Duodenal mucosa (tissue), 2 donors: ENCODE measurements at regions not wholly inside any gene's neighbourhood (a gene's known extent, or its start where the extent isn't known, plus 50 kb on each side); places are given as distances from the start of the nearest gene placed in this dataset.

Experiments
- H3K27ac ChIP-seq: one replicate; pipeline ENCODE4 v1.7.0; 2013; ENCODE audit warnings: low read depth, low read length
- H3K27me3 ChIP-seq, 2 donors: one replicate each; pipeline ENCODE4 v1.7.0; 2013; ENCODE audit warnings: low read length in 2 of 2, control low read depth in 1 of 2; ENCODE audit not compliant: insufficient read depth in 2 of 2, control insufficient read depth in 1 of 2
- H3K36me3 ChIP-seq, 2 donors: one replicate each; pipeline ENCODE4 v1.7.0; 2013; ENCODE audit warnings: low read length in 2 of 2, control low read depth in 1 of 2; ENCODE audit not compliant: insufficient read depth in 2 of 2, control insufficient read depth in 1 of 2
- H3K4me1 ChIP-seq, 2 donors: one replicate each; pipeline ENCODE4 v1.7.0; 2013; ENCODE audit warnings: low read length in 2 of 2, control low read depth in 1 of 2; ENCODE audit not compliant: insufficient read depth in 2 of 2, control insufficient read depth in 1 of 2
- H3K4me3 ChIP-seq, 2 donors: one replicate each; pipeline ENCODE4 v1.7.0; 2013; ENCODE audit warnings: low read length in 2 of 2, low read depth in 1 of 2
- H3K9ac ChIP-seq, 2 donors: one replicate each; pipeline ENCODE4 v1.7.0; 2013; ENCODE audit warnings: low read length in 2 of 2, low read depth in 1 of 2
- H3K9me3 ChIP-seq, 2 donors: one replicate each; pipeline ENCODE4 v1.7.0; 2013; ENCODE audit warnings: low read length in 2 of 2, control low read depth in 1 of 2; ENCODE audit not compliant: control insufficient read depth in 1 of 2

DNA sequence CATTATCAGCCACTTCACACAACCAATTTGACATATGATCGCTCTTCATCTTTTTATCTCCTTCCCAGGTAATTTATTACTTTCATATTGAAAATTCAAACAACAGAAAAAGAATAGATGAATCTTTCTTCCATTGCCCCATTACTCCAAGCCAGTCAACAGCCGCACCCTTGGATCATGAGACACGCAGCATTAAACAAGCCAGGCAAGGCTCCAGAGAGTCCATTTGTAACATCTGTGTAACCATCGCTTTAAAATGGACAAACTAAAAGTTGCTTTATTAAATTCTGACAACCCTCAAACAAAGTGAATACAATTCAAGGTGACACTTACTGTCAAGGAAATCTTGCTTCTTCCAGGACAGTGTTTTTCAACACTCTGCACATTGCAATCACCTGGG, 200.3 kb downstream of the EPM2A start:
- no peak overlapping the region for H3K27ac ChIP-seq
- H3K9me3 ChIP-seq: no peaks in the 10 kb centered on the region
- H3K36me3 ChIP-seq: no peaks in the 10 kb centered on the region
- H3K4me1 ChIP-seq: no peaks in the 10 kb centered on the region
- no peak overlapping the region for H3K9ac ChIP-seq
- no peak overlapping the region for H3K4me3 ChIP-seq
- no peaks in the 10 kb centered on the region for H3K27me3 ChIP-seq

- H3K9ac ChIP-seq: no peak overlapping the region
Observed at GRCh38 chr6:145538989-145539388, 196.3 kb downstream of the EPM2A start.

GRCh38 chr6:145539831-145540230, 195.5 kb downstream of the EPM2A start:
- Histone ChIP-seq H3K36me3 (no peaks in the 10 kb centered on the region), H3K9ac (no peak overlapping the region), H3K27ac (no peak overlapping the region), H3K4me3 (no peak overlapping the region), H3K27me3 (no peaks in the 10 kb centered on the region), H3K4me1 (no peaks in the 10 kb centered on the region), H3K9me3 (no peaks in the 10 kb centered on the region)

More at GRCh38 chr6:145538989-145539388, 196.3 kb downstream of the EPM2A start:
- no peaks in the 10 kb centered on the region for H3K36me3 ChIP-seq
- H3K4me3 ChIP-seq: no peak overlapping the region
- H3K4me1 ChIP-seq: no peaks in the 10 kb centered on the region
- no peaks in the 10 kb centered on the region for H3K9me3 ChIP-seq
- no peak overlapping the region for H3K27ac ChIP-seq
- no peaks in the 10 kb centered on the region for H3K27me3 ChIP-seq

DNA sequence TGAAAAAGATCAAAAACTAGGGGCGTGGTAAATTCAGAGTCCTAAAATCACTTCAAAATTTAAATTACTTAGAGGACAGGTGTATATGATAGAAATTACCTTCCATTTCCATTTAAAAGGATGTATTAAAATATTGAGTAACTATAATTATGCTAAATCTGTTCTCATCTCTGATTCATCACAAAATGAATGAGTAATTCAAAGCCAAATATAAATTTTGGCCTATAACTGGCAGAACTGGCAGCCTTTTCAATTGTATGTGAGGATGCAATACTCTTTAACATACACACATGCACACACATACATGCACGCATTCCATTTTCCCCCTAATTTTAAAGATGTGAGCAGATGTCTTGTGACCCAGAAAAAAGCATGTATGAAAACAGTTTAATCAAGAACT, 194.6 kb downstream of the EPM2A start:
- Histone ChIP-seq H3K4me3 (no peak overlapping the region), H3K27ac (no peak overlapping the region), H3K4me1 (no peaks in the 10 kb centered on the region), H3K27me3 (no peaks in the 10 kb centered on the region), H3K9ac (no peak overlapping the region), H3K36me3 (no peaks in the 10 kb centered on the region), H3K9me3 (no peaks in the 10 kb centered on the region)

DNA sequence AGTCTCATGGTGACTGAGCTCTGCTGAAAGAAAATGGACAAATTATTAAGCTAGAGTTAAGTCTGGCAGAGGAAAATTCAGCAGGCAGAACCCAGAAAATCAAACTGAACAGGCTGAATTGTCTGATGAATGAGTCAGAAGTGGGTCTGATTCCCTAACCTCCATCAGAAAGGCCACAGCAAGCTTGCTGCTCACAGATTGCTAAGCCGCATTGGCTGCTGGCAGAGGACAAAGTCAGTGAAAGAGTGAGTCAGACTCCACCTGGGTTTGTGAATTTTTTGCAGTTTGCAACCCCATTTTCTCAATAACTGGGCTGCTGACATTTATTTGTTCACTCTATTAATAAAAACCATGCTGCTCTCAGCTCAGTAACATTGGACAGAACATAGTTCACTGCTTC, 191.3 kb downstream of the EPM2A start:
- H3K36me3 ChIP-seq: no peaks in the 10 kb centered on the region
- H3K9ac ChIP-seq: no peak overlapping the region
- H3K9me3 ChIP-seq: no peaks in the 10 kb centered on the region
- H3K4me1 ChIP-seq: no peaks in the 10 kb centered on the region
- no peak overlapping the region for H3K4me3 ChIP-seq
- no peak overlapping the region for H3K27ac ChIP-seq
- no peaks in the 10 kb centered on the region for H3K27me3 ChIP-seq

GRCh38 chr6:145544514-145544913, 190.8 kb downstream of the EPM2A start:
- Histone ChIP-seq H3K4me1 (no peaks in the 10 kb centered on the region), H3K9me3 (no peaks in the 10 kb centered on the region), H3K9ac (no peak overlapping the region), H3K27ac (no peak overlapping the region), H3K27me3 (no peaks in the 10 kb centered on the region), H3K4me3 (no peak overlapping the region), H3K36me3 (no peaks in the 10 kb centered on the region)

DNA sequence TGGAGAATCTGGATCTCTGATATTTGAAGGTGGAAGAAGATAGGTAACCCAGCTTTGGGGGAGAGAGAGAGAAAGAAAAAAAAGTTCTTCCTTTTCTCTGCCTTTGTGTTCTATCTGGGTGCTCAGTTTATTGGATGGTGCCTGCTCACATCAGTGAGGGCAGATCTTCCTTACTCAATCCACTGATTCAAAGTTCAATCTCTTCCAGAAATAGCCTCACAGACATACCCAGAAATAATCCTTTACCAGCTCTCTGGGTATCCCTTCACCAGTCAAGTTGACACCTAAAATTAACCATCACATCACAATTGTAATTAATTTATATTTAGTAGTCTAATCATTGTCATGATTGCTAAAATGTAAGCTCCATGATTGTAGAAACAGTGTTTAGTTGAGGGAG, 189.1 kb downstream of the EPM2A start:
- Histone ChIP-seq H3K4me1 (no peaks in the 10 kb centered on the region), H3K36me3 (no peaks in the 10 kb centered on the region), H3K9ac (no peak overlapping the region), H3K27ac (no peak overlapping the region), H3K9me3 (no peaks in the 10 kb centered on the region), H3K4me3 (no peak overlapping the region), H3K27me3 (no peaks in the 10 kb centered on the region)

DNA sequence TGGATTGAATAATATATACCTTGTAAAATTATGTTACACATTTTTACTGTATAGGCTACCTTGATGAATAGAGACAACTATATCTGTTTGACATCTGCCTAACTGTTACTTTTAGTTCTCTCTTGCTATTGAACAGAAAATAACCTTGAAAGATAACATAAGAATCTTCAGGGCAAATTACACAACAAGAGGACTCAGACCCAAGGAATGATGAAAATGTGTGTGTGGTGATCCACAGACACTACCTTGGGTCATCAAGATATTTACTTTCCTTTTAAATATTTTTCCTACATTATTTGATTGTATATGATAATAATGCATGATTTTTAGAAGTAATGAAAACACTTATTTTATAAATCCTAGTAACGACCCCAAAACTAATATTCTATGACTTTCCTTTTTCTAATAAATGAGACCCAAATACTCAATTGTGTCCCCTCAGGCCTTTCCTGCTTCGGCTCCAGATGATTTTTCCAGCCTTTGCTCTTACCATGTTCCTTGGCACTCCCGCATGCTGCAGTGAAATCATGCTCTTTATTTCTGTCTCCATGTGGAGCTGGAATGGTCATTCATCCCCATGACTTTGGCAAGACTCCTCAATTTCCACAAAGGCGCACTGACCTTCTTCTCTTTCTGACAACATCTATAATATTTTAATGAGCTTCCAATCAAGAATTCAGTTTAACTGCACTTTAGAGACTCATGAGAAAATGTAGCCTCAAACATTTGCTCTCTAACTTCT, 187.6 kb downstream of the EPM2A start:
- Histone ChIP-seq H3K9me3 (no peaks in the 10 kb centered on the region), H3K4me3 (no peak overlapping the region), H3K9ac (no peak overlapping the region), H3K36me3 (no peaks in the 10 kb centered on the region), H3K27ac (no peak overlapping the region), H3K27me3 (no peaks in the 10 kb centered on the region), H3K4me1 (no peaks in the 10 kb centered on the region)

GRCh38 chr6:145548933-145549648, 186.2 kb downstream of the EPM2A start:
- Histone ChIP-seq H3K4me3 (no peak overlapping the region), H3K36me3 (no peaks in the 10 kb centered on the region), H3K9me3 (no peaks in the 10 kb centered on the region), H3K4me1 (no peaks in the 10 kb centered on the region), H3K27ac (no peak overlapping the region), H3K27me3 (no peaks in the 10 kb centered on the region), H3K9ac (no peak overlapping the region)

DNA sequence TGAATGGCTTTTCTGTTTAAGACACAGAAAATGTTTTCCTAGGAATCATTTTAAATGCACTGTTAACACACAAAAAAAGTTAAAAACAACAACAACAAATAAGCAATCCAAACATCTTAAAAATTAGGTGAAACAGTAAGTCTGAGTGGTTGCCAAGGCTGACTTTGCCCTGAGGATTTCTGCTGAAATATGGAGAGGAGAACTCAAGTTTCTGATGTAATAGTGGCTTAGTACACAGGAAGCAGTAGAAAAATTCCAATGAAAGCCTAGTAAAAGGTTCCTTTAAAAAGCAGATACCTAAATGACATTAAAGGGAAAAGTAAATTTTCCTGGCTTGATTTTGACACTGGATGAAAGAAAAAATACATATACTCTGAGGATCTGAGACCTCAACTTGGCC, 184.2 kb downstream of the EPM2A start:
- no peaks in the 10 kb centered on the region for H3K36me3 ChIP-seq
- H3K27ac ChIP-seq: no peak overlapping the region
- H3K4me1 ChIP-seq: no peaks in the 10 kb centered on the region
- H3K4me3 ChIP-seq: no peak overlapping the region
- H3K9me3 ChIP-seq: no peaks in the 10 kb centered on the region
- H3K9ac ChIP-seq: no peak overlapping the region
- no peaks in the 10 kb centered on the region for H3K27me3 ChIP-seq
